ENCODE measurements at regions not wholly inside any gene's neighbourhood (a gene's known extent, or its start where the extent isn't known, plus 50 kb on each side); places are given as distances from the start of the nearest gene placed in this dataset.

- no peaks in the 10 kb centered on the region for H3K27me3 ChIP-seq (ENCODE audit: control insufficient read depth in 4 of 4, insufficient read depth in 4 of 4, low read length in 3 of 4)
- DNase-seq (ENCODE audit: low spot score): no peak
- no peaks in the 10 kb centered on the region for H3K36me3 ChIP-seq (ENCODE audit: control insufficient read depth in 4 of 4, insufficient read depth in 3 of 4, low read depth in 1 of 4, low read length in 3 of 4)
- H3K9ac ChIP-seq (ENCODE audit: low read depth in 1 of 2, low read length in 2 of 2): no peak overlapping the region
- 94% methylated on average over 6 of the region's 6 CpGs for WGBS
- peaks cover 0 to 3% (median under 1%) of the 10 kb centered on the region in 4 donors for H3K4me1 ChIP-seq (ENCODE audit: control insufficient read depth in 4 of 4, insufficient read depth in 4 of 4, low read length in 3 of 4)
- TF ChIP-seq JUND (IDR thresholded peaks at IDR 0.05) (no peak), ATF3 (IDR thresholded peaks at IDR 0.05) (no peak), SP1 (IDR thresholded peaks at IDR 0.05) (no peak), CTCF (IDR thresholded peaks at IDR 0.05; ENCODE audit: low read depth, low read length, missing input control) (no peak), REST (IDR thresholded peaks at IDR 0.05) (no peak), MAX (IDR thresholded peaks at IDR 0.05) (no peak), FOXA1 (IDR thresholded peaks at IDR 0.05) (no peak), HNF4A (conservative IDR thresholded peaks at IDR 0.05) (no peak), ZBTB33 (IDR thresholded peaks at IDR 0.05) (no peak), FOXA2 (IDR thresholded peaks at IDR 0.05) (no peak), YY1 (IDR thresholded peaks at IDR 0.05) (no peak), NR2F2 (IDR thresholded peaks at IDR 0.05) (no peak), RAD21 (IDR thresholded peaks at IDR 0.05) (no peak), HNF4G (IDR thresholded peaks at IDR 0.05) (no peak), GABPA (IDR thresholded peaks at IDR 0.05 in 1 of 2, conservative IDR thresholded peaks at IDR 0.05 in 1 of 2) (no peak), RXRA (IDR thresholded peaks at IDR 0.05) (no peak), TAF1 (conservative IDR thresholded peaks at IDR 0.05) (no peak)
- no peaks in the 10 kb centered on the region for H3K9me3 ChIP-seq (ENCODE audit: control insufficient read depth in 4 of 4, low read length in 3 of 4)
- H3K27ac ChIP-seq (ENCODE audit: low read depth in 1 of 2, low read length in 2 of 2): no peak overlapping the region
- H3K4me3 ChIP-seq (ENCODE audit: low read depth in 1 of 3, low read length in 3 of 3): no peak overlapping the region
Measured at GRCh38 chr5:156237361-156237760, 89.6 kb upstream of the SGCD start.

GRCh38 chr5:156239800-156240199 lies 87.2 kb upstream of the SGCD start:
- H3K4me3 ChIP-seq (ENCODE audit: low read depth in 1 of 3, low read length in 3 of 3): no peak overlapping the region
- H3K27ac ChIP-seq (ENCODE audit: low read depth in 1 of 2, low read length in 2 of 2): no peak overlapping the region
- H3K36me3 ChIP-seq (ENCODE audit: control insufficient read depth in 4 of 4, insufficient read depth in 3 of 4, low read depth in 1 of 4, low read length in 3 of 4): no peaks in the 10 kb centered on the region
- DNase-seq (ENCODE audit: low spot score): no peak
- peaks cover 0 to 3% (median under 1%) of the 10 kb centered on the region in 4 donors for H3K4me1 ChIP-seq (ENCODE audit: control insufficient read depth in 4 of 4, insufficient read depth in 4 of 4, low read length in 3 of 4)
- H3K9me3 ChIP-seq (ENCODE audit: control insufficient read depth in 4 of 4, low read length in 3 of 4): no peaks in the 10 kb centered on the region
- no peak for TF ChIP-seq HNF4G (IDR thresholded peaks at IDR 0.05)
- no peak for TF ChIP-seq GABPA (IDR thresholded peaks at IDR 0.05 in 1 of 2, conservative IDR thresholded peaks at IDR 0.05 in 1 of 2)
- TF ChIP-seq SP1 (IDR thresholded peaks at IDR 0.05): no peak
- peak in 1 of 2 donors; percentile 35 for TF ChIP-seq RXRA (IDR thresholded peaks at IDR 0.05)
- TF ChIP-seq ZBTB33 (IDR thresholded peaks at IDR 0.05): no peak
- no peak for TF ChIP-seq TAF1 (conservative IDR thresholded peaks at IDR 0.05)
- TF ChIP-seq FOXA1 (IDR thresholded peaks at IDR 0.05): no peak
- TF ChIP-seq HNF4A (conservative IDR thresholded peaks at IDR 0.05): peak; percentile 70 to 81
- TF ChIP-seq MAX (IDR thresholded peaks at IDR 0.05): no peak
- 36% methylated on average over 2 of the region's 2 CpGs for WGBS
- no peaks in the 10 kb centered on the region for H3K27me3 ChIP-seq (ENCODE audit: control insufficient read depth in 4 of 4, insufficient read depth in 4 of 4, low read length in 3 of 4)
- no peak overlapping the region for H3K9ac ChIP-seq (ENCODE audit: low read depth in 1 of 2, low read length in 2 of 2)

All from liver (tissue), 8 donors.